ENCODE measurements at regions not wholly inside any gene's neighbourhood (a gene's known extent, or its start where the extent isn't known, plus 50 kb on each side); places are given as distances from the start of the nearest gene placed in this dataset.

DNA sequence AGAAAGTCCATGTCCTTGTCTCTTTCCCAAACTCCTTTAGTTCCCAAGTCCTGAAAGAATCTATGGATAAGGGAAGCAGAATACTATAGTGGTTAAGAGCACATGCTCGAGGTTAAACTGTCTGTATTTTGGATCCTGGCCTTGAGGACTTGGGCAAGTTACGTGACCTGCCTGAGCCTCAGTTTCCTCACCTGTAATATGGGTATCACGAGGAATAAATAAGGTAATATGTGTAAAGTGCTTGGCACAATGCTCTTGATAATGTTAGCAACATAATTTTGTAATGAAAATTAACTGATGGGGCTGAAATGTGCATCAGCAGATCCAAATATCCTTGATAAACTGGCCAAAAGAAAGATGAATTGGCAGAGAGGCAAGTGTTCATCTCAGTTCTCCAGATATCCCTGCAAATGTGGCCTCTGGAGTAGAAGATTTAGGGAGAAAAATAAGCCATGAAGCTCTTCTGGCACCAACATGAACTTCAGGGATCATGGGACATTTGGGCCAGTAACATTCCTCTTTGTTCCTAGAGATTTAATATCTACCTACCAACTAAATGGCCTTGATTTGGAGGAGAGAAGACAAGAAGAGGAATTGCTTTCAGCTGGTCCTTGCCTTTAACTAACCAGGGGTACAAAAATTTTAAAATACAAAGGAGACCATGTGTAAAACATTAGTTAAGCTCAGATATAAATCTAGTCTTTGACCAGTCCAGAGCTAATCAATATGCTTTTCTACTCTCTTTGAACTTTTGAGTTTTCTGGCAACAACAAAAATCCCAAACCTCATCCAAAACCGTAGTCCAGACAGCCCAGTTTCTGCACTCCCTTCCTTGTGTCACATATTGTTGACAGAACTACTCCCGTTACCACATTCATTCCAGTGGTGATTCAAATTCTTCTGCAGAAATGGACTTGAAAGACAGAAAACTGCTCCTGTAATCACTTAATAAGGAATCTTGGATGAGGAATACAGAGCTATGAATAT lies 52.7 kb upstream of the EML4 start:
- dilution Hi-C loops (cut with MboI; ENCODE audit: extremely low pct_ligation_motif_present, low sequenced_read_pairs), result no loop called here
- Histone ChIP-seq H3K4me1 (ENCODE audit: control insufficient read depth, extremely low read depth, insufficient read depth, low read length) (peaks cover 10% of the 10 kb centered on the region), H3K36me3 (ENCODE audit: control insufficient read depth in 2 of 2, extremely low read depth in 1 of 2, insufficient read depth in 2 of 2, low read length in 2 of 2) (no peaks in the 10 kb centered on the region), H3K4me2 (ENCODE audit: control insufficient read depth, extremely low read depth, insufficient read depth, low read depth, low read length) (no peak overlapping the region), H3K27me3 (ENCODE audit: control insufficient read depth, extremely low read depth, insufficient read depth, low read length) (no peaks in the 10 kb centered on the region), H3K27ac (ENCODE audit: control insufficient read depth, insufficient read depth, low read length) (no peak overlapping the region), H3K9me3 (ENCODE audit: control insufficient read depth, low read depth, low read length) (no peaks in the 10 kb centered on the region), H3K79me2 (ENCODE audit: control insufficient read depth, insufficient read depth, low read length) (no peaks in the 10 kb centered on the region), H4K20me1 (ENCODE audit: control insufficient read depth, extremely low read depth, insufficient read depth, low read length) (no peaks in the 10 kb centered on the region), H3K9me1 (ENCODE audit: control insufficient read depth, extremely low read depth, insufficient read depth, low read length) (no peaks in the 10 kb centered on the region), H3K4me3 (ENCODE audit: control insufficient read depth in 2 of 3, extremely low read depth in 1 of 3, insufficient read depth in 2 of 3, low read depth in 1 of 3, low read length in 3 of 3) (no peak overlapping the region), H2AFZ (ENCODE audit: control insufficient read depth, low read length) (no peak overlapping the region), H3K9ac (ENCODE audit: control insufficient read depth, extremely low read depth, insufficient read depth, low read length) (no peak overlapping the region)
- DNase-seq (ENCODE audit: low read depth, low spot score) (no peak), FAIRE-seq (no peak)
- TF ChIP-seq EZH2 (IDR thresholded peaks at IDR 0.05; ENCODE audit: low read length), result no peak
- TF ChIP-seq, protein P1, sequence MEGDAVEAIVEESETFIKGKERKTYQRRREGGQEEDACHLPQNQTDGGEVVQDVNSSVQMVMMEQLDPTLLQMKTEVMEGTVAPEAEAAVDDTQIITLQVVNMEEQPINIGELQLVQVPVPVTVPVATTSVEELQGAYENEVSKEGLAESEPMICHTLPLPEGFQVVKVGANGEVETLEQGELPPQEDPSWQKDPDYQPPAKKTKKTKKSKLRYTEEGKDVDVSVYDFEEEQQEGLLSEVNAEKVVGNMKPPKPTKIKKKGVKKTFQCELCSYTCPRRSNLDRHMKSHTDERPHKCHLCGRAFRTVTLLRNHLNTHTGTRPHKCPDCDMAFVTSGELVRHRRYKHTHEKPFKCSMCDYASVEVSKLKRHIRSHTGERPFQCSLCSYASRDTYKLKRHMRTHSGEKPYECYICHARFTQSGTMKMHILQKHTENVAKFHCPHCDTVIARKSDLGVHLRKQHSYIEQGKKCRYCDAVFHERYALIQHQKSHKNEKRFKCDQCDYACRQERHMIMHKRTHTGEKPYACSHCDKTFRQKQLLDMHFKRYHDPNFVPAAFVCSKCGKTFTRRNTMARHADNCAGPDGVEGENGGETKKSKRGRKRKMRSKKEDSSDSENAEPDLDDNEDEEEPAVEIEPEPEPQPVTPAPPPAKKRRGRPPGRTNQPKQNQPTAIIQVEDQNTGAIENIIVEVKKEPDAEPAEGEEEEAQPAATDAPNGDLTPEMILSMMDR (optimal IDR thresholded peaks at IDR 0.05 in 1 of 3, IDR thresholded peaks at IDR 0.05 in 1 of 3, conservative IDR thresholded peaks at IDR 0.05 in 1 of 3; ENCODE audit: extremely low read depth in 1 of 3, insufficient read depth in 2 of 3, low read length in 3 of 3), result no peak

GRCh38 chr2:42117182-42117579 lies 52.0 kb upstream of the EML4 start:
- Histone ChIP-seq H3K9ac (ENCODE audit: control insufficient read depth, extremely low read depth, insufficient read depth, low read length) (no peak overlapping the region), H3K4me3 (ENCODE audit: control insufficient read depth in 2 of 3, extremely low read depth in 1 of 3, insufficient read depth in 2 of 3, low read depth in 1 of 3, low read length in 3 of 3) (no peak overlapping the region), H3K27me3 (ENCODE audit: control insufficient read depth, extremely low read depth, insufficient read depth, low read length) (no peaks in the 10 kb centered on the region), H3K9me1 (ENCODE audit: control insufficient read depth, extremely low read depth, insufficient read depth, low read length) (no peaks in the 10 kb centered on the region), H3K9me3 (ENCODE audit: control insufficient read depth, low read depth, low read length) (no peaks in the 10 kb centered on the region), H3K79me2 (ENCODE audit: control insufficient read depth, insufficient read depth, low read length) (no peaks in the 10 kb centered on the region), H3K4me1 (ENCODE audit: control insufficient read depth, extremely low read depth, insufficient read depth, low read length) (peaks cover 10% of the 10 kb centered on the region), H3K36me3 (ENCODE audit: control insufficient read depth in 2 of 2, extremely low read depth in 1 of 2, insufficient read depth in 2 of 2, low read length in 2 of 2) (no peaks in the 10 kb centered on the region), H2AFZ (ENCODE audit: control insufficient read depth, low read length) (no peak overlapping the region), H3K27ac (ENCODE audit: control insufficient read depth, insufficient read depth, low read length) (no peak overlapping the region), H3K4me2 (ENCODE audit: control insufficient read depth, extremely low read depth, insufficient read depth, low read depth, low read length) (no peak overlapping the region), H4K20me1 (ENCODE audit: control insufficient read depth, extremely low read depth, insufficient read depth, low read length) (no peaks in the 10 kb centered on the region)
- DNase-seq (ENCODE audit: low read depth, low spot score) (no peak), FAIRE-seq (no peak)
- no peak for TF ChIP-seq EZH2 (IDR thresholded peaks at IDR 0.05; ENCODE audit: low read length)
- TF ChIP-seq, protein P1 (optimal IDR thresholded peaks at IDR 0.05 in 1 of 3, IDR thresholded peaks at IDR 0.05 in 1 of 3, conservative IDR thresholded peaks at IDR 0.05 in 1 of 3; ENCODE audit: extremely low read depth in 1 of 3, insufficient read depth in 2 of 3, low read length in 3 of 3), result no peak
- dilution Hi-C loops (cut with MboI; ENCODE audit: extremely low pct_ligation_motif_present, low sequenced_read_pairs), result no loop called here
